Posterior vena cava (tissue), 2 donors: ENCODE measurements at regions not wholly inside any gene's neighbourhood (a gene's known extent, or its start where the extent isn't known, plus 50 kb on each side); places are given as distances from the start of the nearest gene placed in this dataset.

Experiments
- DNase-seq: peaks from one replicate; pipeline ENCODE4 v3.0.0-alpha.2; 2020; ENCODE audit warnings: low spot score
- intact Hi-C, 2 donors: fragments of 100-400 bp; cut with DNase I; formaldehyde crosslinking; loops; one replicate each; pipeline versions ENCODE4 v1.14.1 to v1.14.2; 2022 to 2023
- donor health status: DM: yes; HTN: yes; CAD: no.
- donor health status: DM: yes; HTN: yes; CAD: no.

- no peak for DNase-seq
- intact Hi-C loops = no loop called here
Observed at GRCh38 chr2:44825702-44826101, 115.8 kb upstream of the SIX3 start.

DNA sequence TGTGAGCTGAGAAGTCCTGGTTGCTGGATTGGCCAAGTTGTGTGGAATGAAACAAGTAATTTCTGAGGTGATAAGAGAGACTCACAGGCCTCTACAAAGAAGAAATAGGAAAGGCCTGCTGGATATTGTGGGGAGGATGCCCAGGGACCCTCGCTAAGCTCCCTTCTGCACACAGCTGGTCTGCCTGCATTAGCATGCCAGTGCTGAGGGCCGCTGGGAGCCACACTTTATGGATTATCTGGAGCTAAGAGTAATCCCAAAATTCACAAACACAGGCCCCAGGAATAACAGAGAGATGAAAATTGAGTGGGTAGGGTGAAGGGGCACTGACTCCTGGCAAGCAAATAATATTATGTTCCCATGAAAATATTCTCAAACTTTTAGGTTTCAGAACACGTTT is 114.9 kb upstream of the SIX3 start:
- intact Hi-C loops = no loop called here

DNA sequence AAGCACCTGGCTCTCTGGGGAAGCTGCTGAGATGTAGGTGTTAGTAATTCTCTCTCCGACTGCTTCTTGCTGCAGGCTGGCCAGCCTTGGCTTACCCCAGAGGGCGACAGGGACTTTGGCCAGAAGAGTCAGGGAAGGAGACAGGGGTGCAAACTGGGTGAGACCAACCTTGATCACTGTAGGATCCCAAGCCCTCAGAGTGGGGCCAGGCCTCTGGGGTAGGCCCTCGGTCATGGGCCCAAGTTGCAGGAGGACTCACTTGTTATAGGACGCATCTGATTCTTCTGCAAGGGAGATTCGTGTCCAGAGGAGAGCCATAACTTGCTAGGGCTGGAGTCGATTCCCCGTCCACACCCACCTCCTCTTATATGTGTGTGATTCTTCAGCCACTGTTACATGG is 111.7 kb upstream of the SIX3 start:
- intact Hi-C loops = no loop called here
- DNase-seq = peak; percentile 57

More for the DNA sequence above, 114.9 kb upstream of the SIX3 start:
- no peak for DNase-seq

DNA sequence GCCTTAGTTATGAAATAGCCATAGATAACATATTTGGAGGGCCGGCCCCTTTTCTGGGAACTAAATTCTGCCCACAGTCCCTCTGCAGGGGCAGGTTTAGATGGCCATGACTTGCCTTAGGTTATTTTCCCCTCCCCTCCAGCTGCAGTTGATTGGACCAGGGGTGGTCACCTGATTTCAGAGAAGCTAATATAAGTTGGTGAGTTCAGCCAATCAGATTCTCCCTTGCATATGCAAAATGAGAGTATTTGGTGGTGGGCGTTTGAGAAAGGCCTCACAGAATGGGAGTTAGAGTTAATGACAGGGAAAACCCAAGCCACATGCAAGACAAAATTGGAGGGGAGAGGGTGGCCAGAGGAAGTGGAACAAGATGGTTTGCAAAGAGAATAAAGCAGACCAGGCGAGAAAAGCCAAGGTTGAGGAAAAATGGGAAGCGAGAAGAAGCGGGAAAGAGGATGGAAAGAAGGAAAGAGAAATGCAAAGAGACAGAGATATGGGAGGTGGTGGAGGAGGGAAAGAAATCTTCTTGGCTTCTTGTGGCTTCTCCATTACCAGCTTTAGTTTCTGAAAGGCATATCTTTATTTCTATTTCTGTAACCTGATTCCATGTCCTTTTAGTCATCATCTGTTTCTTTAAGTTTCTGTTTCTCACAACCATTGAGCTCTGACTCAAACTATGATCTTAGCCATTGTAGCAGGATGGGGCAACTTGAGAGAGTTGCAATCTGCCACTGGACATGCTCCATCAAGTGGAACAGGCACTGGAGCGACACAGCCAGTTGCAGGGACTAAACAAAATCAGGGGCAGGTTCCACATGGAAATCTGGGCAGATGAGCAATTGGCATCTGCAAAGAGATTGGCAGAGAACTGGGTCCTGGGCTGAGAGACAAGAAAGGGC is 108.1 kb upstream of the SIX3 start:
- DNase-seq = no peak
- intact Hi-C loops = no loop called here

- intact Hi-C loops = no loop called here
- no peak for DNase-seq
Observed at GRCh38 chr2:44834656-44835055, 106.8 kb upstream of the SIX3 start.

DNA sequence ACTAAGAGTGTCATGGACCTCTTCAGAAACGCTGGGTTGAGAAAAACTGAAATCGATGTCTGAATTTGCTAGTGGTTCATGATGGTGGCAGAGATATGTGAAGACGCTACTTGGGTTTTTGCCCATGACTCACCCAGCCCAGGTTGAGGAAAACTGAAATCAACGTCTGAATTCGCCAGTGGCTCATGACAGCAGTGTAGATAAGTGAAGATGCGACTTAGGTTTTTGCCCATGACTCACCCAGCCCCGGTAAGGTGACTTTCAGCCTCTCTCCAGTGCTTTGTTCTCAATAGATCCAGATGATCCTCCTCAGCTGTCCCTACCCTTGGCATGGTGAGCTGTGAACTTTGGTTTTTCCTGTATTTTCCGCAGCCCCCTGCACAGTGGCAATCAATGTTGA is 105.3 kb upstream of the SIX3 start:
- DNase-seq = no peak
- intact Hi-C loops = no loop called here

DNA sequence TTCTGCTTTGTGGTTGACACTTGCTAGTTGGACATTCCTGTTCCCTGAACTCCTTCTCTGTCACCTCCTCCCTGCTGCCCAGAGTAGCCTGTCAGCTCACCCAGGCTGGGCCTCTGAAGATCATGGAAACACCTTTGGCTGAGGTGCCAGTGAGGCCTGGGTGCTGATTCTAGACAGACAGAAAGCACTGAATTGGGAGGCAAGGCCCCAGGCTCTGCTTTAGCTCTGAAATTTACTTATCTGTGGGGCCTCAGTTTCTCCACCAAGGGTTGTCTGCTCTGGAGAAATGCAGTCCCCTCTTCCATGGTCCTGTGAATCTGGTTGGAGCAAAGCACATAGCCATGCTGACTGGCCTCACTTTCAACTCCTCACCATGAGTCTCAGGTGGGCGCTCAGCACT is 104.6 kb upstream of the SIX3 start:
- intact Hi-C loops = no loop called here
- DNase-seq = no peak

DNA sequence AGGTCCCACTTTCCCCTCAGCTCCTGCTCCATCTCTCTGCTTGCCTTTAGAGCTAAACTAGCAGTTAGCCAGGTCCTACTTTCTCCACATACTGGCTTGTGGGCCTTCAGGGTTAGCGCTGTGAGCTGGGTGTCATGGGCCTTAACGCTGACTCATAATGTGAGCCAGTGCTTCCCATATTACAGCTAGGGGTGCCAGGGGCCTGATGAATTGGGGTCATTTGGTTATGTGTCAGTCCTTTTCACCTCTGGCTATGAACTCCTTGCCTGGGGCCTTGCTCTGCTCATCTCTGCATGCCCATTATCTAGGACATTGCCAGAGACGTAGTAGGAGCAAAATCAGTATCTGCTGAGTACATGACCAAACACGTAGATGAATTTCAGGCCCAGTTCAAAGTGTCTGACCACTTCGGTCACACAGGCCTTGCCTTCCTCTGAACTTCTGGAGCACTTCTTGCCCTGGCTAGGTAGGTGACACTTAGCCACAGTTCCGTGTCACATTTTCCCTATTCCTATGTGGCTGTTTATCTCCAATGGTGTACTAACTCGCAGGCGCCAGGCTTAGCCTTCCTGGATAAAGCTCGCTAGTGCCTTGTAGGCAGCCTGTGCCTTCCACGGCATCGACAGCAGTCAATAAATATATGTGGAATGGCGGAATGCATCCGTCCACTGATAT is 103.2 kb upstream of the SIX3 start:
- no peak for DNase-seq
- intact Hi-C loops = no loop called here

DNA sequence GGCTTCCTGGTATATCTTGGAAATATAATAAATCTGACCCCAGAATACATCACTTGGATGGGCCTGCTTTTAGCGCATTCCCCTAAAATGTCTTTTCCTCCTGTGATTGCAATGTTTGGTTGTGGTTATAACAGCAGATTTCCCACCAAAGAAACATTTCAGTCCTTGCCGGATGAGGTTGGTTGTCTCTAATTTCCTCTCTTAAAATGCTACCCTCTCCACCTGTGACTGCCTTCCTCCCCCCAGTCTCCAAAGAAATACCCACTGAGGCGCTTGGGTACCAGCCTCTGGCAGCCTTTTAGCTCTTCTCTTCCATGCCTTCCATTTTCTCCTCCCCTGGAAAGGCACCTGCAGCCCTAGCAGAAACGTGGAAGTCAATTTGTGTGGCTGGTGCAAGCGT is 102.1 kb upstream of the SIX3 start:
- no peak for DNase-seq
- intact Hi-C loops = no loop called here

- DNase-seq = no peak
- intact Hi-C loops = no loop called here
Observed at GRCh38 chr2:44839771-44840502, 101.6 kb upstream of the SIX3 start.

DNA sequence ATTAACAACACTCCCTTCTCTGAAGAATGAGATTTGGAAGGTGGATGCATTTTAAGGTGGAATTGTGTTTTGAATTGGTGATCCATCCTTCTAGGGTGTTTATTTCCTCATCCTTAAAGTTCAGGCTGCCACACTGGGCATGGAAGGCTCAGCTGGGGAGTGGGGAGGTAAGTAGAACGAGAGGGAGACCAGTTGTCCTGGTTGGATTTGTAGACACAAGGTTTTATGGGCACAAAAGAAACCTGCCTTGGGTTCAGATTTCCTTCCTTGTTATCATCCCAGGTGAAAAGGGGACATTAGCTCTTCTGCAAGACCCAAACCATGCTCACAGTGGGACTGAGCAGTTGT is 101.0 kb upstream of the SIX3 start:
- intact Hi-C loops = no loop called here
- DNase-seq = no peak

GRCh38 chr2:44843086-44843485 is 98.4 kb upstream of the SIX3 start:
- no peak for DNase-seq
- intact Hi-C loops = no loop called here

GRCh38 chr2:44843641-44844310 is 97.7 kb upstream of the SIX3 start:
- intact Hi-C loops = no loop called here
- no peak for DNase-seq

DNA sequence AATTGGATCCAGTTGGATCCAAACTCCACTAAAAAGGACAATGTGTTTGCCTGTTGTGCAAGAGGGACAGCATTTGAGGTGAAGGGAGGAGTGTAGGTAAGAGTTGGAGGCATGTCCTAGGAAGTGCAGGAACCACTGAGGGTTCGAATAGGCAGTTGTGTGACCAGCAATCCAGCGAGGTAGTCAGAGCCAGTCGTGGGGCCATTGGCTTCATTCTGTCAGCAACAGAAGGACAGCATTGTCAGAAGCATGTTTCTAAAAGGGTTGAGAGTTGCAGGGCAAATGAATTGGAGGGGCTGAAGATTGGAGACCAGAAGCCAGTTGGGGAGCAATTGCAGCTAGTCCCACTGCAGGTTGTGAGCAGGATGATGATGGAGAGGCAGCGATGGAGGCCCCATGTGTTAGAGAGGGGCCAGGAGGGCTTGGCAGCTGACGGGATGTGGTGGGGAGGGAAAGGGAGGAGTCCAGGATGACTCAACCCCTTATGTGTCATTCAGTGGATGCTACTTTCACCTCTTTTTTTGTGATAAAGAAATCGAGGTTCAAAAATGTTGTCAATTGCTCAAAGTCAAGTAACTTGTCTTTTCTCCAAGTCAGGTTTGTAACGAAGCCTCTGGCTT is 96.7 kb upstream of the SIX3 start:
- DNase-seq = no peak
- intact Hi-C loops = no loop called here

GRCh38 chr2:44848026-44848425 is 93.5 kb upstream of the SIX3 start:
- DNase-seq = no peak
- intact Hi-C loops = no loop called here

DNA sequence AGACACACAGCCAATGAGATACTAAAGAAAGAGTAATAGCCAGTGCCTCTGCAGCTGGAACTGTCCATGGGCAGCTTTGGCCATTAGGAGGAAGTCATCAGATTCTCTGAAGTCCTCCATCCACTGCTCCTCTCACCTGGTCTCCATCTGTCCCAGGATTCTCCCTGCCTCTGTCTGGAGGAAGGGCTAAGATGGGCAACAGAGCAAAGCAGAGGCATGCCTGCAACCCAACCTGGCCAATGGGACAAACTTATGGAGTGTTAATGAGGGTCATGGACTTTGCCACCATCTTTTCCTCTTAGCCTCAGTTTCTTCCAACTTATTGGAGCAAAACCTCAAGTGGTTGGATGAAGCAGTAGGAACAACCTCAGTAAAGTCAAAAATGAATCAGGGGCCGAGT is 91.5 kb upstream of the SIX3 start:
- no peak for DNase-seq
- intact Hi-C loops = no loop called here

GRCh38 chr2:44851518-44851917 is 90.0 kb upstream of the SIX3 start:
- DNase-seq = no peak
- intact Hi-C loops = no loop called here

- no peak for DNase-seq
- intact Hi-C loops = no loop called here
Observed at GRCh38 chr2:44852594-44852993, 88.9 kb upstream of the SIX3 start.

- intact Hi-C loops = no loop called here
- no peak for DNase-seq
Observed at GRCh38 chr2:44859337-44859736, 82.2 kb upstream of the SIX3 start.

DNA sequence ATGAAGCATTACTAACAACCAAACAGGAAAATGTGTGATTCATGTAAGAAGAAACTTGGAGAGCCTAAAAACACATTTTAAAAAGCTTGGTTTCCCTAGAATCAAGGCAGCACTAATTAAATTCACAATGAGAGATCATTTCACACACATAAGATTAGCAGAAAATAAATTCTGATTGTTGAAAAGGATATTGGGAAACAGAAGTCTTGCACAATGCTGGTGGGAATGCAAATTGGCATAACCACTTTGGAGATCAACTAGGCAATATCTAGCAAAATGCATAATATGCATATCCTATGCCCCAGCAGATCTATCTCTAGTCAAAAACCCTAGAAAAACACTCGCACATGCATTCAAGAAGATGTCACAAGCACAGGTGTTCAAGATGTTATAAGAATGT is 75.3 kb upstream of the SIX3 start:
- DNase-seq = no peak
- intact Hi-C loops = no loop called here
